HG03103 (cell line): ENCODE measurements at regions not wholly inside any gene's neighbourhood (a gene's known extent, or its start where the extent isn't known, plus 50 kb on each side); places are given as distances from the start of the nearest gene placed in this dataset.

Experiments
- ATAC-seq: cut with Tn5 transposase; IDR thresholded peaks from one replicate; pipeline ENCODE4 v1.9.1; 2021; ENCODE audit warnings: low read depth; ENCODE audit not compliant: unreplicated experiment

- no peak for ATAC-seq
Measured at GRCh38 chr21:27300770-27301169, 333.9 kb upstream of the ADAMTS5 start.

- no peak for ATAC-seq
Measured at GRCh38 chr21:27298465-27298864, 331.6 kb upstream of the ADAMTS5 start.

- ATAC-seq: no peak
Measured at GRCh38 chr21:27293239-27293638, 326.4 kb upstream of the ADAMTS5 start.

- no peak for ATAC-seq
Measured at GRCh38 chr21:27292783-27293182, 325.9 kb upstream of the ADAMTS5 start.

GRCh38 chr21:27292229-27292628, 325.3 kb upstream of the ADAMTS5 start:
- no peak for ATAC-seq

- no peak for ATAC-seq
Measured at GRCh38 chr21:27291006-27291405, 324.1 kb upstream of the ADAMTS5 start.

GRCh38 chr21:27290028-27290427, 323.1 kb upstream of the ADAMTS5 start:
- no peak for ATAC-seq

GRCh38 chr21:27286760-27287159, 319.9 kb upstream of the ADAMTS5 start:
- no peak for ATAC-seq

GRCh38 chr21:27277110-27277509, 310.2 kb upstream of the ADAMTS5 start:
- no peak for ATAC-seq

- no peak for ATAC-seq
Measured at GRCh38 chr21:27275294-27275927, 308.5 kb upstream of the ADAMTS5 start.

GRCh38 chr21:27269644-27270043, 302.8 kb upstream of the ADAMTS5 start:
- ATAC-seq: no peak

- ATAC-seq: no peak
Measured at GRCh38 chr21:27268290-27268689, 301.4 kb upstream of the ADAMTS5 start.

GRCh38 chr21:27265949-27266348, 299.1 kb upstream of the ADAMTS5 start:
- ATAC-seq: no peak

- no peak for ATAC-seq
Measured at GRCh38 chr21:27265492-27265891, 298.6 kb upstream of the ADAMTS5 start.

GRCh38 chr21:27261676-27262075, 294.8 kb upstream of the ADAMTS5 start:
- ATAC-seq: no peak

GRCh38 chr21:27260728-27261127, 293.8 kb upstream of the ADAMTS5 start:
- no peak for ATAC-seq

GRCh38 chr21:27258742-27259448, 292.0 kb upstream of the ADAMTS5 start:
- ATAC-seq: no peak

- no peak for ATAC-seq
Measured at GRCh38 chr21:27257908-27258556, 291.1 kb upstream of the ADAMTS5 start.

GRCh38 chr21:27257226-27257625, 290.3 kb upstream of the ADAMTS5 start:
- no peak for ATAC-seq

GRCh38 chr21:27251752-27252151, 284.9 kb upstream of the ADAMTS5 start:
- no peak for ATAC-seq

GRCh38 chr21:27250366-27250765, 283.5 kb upstream of the ADAMTS5 start:
- ATAC-seq: no peak

GRCh38 chr21:27248814-27249213, 281.9 kb upstream of the ADAMTS5 start:
- ATAC-seq: no peak
